GM12891 (cell line): ENCODE measurements at regions not wholly inside any gene's neighbourhood (a gene's known extent, or its start where the extent isn't known, plus 50 kb on each side); places are given as distances from the start of the nearest gene placed in this dataset.

Source experiments
- PAX5 ChIP-seq: IDR thresholded peaks from 2 replicates; pipeline ENCODE4 v1.6.1; 2011; ENCODE audit warnings: low read length, moderate library complexity, mild to moderate bottlenecking; ENCODE audit not compliant: insufficient read depth, severe bottlenecking
- POLR2A ChIP-seq: IDR thresholded peaks from 2 replicates; pipeline ENCODE4 v1.6.1; 2011; ENCODE audit warnings: low read depth, low read length, control low read depth
- POLR2AphosphoS5 ChIP-seq: IDR thresholded peaks from 2 replicates; pipeline ENCODE4 v1.6.1; 2011; ENCODE audit warnings: low read depth, low read length, control low read depth
- SPI1 ChIP-seq: IDR thresholded peaks from 2 replicates; pipeline ENCODE4 v1.6.1; 2011; ENCODE audit warnings: low read depth, low read length, control low read depth
- TAF1 ChIP-seq: IDR thresholded peaks from 2 replicates; pipeline ENCODE4 v1.6.1; 2011; ENCODE audit warnings: low read depth, low read length, control low read depth

- TF ChIP-seq POLR2A (no peak), TAF1 (no peak), POLR2AphosphoS5 (no peak), SPI1 (no peak), PAX5 (no peak)
Observed at GRCh38 chr6:165906736-165907135, 243.7 kb upstream of the PDE10A start.
